ENCODE measurements at regions not wholly inside any gene's neighbourhood (a gene's known extent, or its start where the extent isn't known, plus 50 kb on each side); places are given as distances from the start of the nearest gene placed in this dataset.
"Not testable (repeated sequence)": the region's sequence is repeated elsewhere in the genome, so short reads cannot be mapped to it uniquely, and the experiment has no call there.

DNA sequence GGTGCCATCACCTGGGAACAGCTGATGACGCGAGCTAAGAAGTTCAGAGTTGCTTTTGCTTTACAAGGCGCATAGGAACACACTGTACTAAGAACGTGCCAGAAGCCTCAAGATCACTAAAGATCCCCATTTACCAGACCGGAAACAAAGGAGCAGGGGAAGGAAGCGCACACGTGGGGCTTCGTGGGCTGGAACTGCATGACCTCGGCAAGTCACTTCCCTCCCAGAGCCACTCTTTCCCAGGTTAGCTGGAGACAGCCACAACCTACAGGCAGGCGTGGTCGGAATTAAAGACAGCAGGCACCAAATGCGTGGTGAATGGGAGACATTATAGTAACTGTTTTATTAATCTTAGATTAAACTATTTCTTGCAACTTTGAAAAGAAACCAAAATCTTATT, 154.9 kb upstream of the IQSEC1 start:
- not testable (repeated sequence) for DNase-seq

DNA sequence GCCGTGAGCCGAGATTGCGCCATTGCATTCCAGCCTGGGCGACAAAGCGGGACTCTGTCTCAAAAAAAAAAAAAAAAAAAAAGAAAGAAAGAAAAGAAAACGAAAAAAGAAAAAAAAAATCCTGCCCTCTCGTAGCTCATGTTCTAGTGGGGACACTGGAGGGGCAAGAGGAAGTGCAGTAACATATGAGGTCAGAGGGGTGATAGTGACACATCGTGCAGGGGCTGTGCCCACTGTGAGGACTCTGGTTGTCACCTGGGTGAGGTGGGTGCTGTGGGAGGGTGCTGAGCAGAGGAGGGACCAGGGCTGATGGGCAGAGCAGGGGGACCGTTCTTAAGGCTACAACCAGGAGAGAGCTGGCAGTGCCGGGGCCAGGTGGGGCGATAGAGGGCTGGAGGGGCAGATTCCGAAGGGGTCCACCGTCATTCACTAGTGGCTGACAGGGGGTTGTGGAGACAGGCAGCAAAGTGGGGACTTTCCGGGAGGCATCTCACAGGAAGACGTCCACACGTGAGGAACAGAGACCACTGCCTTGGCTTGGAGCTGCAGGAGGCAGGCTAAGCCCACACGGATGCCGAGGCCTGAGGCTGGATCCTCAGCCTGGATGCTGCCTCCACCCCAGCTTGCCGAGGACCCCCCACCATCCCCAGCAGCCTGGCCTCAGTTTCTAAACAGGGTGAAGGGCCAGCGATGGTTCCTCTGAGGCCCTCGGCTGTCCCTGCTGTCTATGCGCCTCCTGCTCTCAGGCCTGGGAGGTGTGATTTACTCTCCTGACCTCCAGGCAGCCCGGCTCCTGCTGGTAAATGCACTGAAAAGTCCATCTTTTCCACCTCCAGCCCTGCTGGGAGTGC, 154.3 kb upstream of the IQSEC1 start:
- DNase-seq, result no peak

DNA sequence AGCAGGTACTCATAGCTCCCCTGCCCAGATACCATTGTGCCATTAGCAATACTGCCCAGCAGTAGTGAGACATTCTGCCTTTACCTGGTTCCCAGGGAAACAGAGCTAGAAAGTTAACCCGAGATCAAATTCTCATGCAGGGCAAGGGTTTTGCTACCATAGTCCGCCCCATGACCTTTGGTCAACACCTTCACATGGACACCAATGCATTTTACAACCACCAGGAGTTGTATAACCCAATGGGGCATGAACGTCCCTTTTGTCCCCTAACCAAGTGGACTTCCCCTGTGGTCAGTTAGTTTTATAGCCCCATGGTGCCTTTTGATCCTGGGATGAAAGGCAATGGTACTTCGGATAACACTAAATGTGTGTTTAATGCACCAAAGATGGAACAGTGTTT, 151.7 kb upstream of the IQSEC1 start:
- no peak for DNase-seq

DNA sequence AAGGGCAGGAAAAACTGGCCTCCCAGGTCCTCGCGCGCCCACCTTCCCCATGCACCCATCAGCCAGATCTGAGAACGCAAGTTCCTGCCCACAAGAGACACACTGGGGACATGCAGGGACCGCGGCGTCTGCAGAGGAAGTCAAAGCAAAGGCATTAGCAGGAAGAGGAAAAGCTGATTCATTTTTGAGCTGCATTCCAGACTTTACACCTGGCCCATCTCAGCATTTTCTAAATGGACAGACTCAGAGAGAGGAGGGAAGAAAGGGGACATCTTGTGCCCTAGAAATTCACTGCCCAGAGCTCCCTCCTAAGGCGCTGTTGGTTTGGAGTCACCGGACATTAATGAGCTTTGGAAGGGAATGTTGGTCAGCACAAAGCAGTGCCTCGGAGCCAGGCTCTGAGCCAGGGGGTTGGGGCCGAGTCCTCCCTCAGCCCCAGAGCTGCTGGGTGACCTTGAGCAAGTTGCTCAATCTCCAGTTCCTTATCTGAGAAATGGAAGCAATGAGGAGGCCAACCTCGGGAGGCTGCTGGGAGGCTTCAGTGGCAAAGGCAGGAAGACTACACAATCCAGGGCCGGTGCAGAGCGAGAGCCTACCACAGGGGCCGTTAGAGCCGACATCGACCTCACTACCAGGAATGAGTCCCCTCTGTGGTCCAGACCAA, 150.5 kb upstream of the IQSEC1 start:
- no peak for DNase-seq

DNA sequence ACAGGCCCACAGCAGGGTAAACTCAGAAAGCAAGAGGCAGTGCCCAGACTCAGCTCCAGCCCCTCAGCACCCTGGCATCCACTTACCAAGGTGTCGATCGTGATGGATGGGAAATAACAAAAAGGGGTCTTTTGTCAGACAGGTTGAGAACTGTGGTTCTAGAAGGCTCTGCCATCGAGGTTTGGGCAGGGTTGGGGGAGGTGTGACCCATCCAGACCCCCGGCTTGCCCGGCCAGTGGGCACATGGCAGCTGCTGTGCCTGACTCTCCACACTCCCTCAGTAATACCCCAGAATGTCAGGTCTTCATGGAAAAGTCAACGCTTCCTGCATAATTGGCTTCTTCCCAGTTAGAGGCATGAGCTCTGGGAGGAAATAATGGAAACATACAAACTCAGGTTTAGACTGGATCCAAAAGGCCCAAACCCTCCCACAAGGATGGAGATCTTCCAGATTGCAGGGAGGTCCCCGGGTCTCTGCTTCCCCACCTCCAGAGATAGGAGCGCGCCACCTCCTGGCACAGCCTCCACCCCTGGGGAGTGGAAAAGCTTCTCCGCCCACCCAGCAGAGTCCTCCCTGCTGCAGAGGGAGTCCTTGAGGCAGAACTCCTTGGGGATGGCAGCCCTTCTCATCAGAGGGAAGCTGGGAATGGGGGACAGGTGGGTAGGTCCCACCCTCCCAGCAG, 149.8 kb upstream of the IQSEC1 start:
- no peak for DNase-seq

DNA sequence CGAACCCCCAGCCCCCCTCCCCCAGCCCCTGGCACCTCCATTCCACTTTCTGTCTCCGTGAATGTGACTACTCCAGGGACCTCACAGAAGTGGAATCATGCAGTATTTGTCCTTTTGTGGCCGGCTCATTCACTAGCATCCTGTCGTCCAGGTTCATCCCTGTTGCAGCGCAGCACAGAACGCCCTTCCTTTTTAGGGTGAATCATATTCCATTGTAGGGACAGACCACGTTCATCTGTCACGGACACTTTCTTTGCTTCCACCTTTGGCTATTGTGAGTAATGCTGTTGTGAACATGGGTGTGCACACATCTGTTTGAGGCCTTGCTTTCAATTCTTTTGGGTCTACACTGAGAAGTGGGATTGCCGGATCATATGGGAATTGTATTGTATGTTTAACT, 148.9 kb upstream of the IQSEC1 start:
- no peak for DNase-seq

DNA sequence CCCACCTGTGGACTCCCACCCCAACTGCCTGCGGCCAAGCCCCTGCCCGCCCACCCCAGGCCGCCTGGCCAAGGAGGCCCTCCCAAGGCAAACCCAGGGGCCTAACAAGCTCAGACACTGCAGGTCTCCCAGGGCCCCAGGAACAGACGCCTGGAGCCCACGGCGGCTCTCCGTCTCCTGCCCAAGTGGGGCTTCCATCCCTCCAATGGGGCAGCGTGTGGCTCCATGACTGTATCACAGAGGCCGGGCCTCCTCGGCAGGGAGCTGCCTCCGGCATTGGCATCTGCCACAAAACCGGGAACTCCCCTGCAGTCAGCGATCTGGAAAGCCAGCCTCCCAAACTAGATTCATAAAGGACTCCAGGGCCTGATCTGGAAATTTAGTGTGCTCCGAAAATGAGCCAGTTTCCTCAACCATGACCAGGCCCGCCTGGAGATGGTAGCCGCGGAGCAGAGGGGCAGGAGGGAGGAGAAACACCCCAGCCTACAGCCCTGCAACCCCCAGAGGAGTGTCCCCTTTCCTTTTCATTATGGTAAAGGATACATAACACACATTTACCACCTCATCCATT, 148.3 kb upstream of the IQSEC1 start:
- DNase-seq, result no peak

DNA sequence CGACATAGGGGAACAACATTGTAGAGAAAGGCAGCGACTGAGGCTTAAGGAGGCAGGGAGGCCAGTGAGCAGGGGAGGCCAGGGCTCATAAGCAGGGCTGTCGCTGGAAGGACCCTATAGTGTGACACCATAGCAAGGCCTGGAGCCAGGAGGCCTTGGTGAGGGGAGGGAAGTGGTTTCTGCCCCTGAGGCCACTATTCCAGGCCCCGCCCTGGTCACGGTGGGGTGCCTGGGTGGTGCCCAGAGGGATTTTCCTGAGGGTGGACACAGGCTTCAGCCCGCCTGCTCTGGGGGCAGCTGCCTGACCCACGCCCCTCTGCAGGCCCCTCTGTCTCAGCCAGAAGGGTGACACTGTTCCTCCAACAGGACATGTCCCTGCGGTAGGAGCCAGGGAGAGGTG, 147.8 kb upstream of the IQSEC1 start:
- DNase-seq, result no peak

DNA sequence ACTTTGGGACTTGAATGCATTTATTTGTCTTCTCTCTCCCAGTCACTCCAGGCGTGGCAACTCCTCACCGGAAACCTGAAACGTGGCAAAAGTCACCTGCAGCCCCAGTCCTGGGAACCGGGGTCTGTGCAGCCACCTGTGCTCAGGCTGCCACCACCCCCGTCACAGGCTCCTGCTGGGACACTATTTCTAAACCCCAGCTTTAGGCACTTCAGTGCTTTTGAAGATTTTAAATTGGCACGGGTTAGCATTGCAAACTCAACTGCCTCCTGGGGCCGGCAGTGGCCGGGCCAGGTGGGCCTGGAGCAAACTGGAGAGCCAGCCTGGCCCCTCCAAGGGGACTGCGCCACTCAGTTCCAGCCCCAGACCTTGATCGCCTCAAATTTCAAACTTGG, 146.7 kb upstream of the IQSEC1 start:
- no peak for DNase-seq

DNA sequence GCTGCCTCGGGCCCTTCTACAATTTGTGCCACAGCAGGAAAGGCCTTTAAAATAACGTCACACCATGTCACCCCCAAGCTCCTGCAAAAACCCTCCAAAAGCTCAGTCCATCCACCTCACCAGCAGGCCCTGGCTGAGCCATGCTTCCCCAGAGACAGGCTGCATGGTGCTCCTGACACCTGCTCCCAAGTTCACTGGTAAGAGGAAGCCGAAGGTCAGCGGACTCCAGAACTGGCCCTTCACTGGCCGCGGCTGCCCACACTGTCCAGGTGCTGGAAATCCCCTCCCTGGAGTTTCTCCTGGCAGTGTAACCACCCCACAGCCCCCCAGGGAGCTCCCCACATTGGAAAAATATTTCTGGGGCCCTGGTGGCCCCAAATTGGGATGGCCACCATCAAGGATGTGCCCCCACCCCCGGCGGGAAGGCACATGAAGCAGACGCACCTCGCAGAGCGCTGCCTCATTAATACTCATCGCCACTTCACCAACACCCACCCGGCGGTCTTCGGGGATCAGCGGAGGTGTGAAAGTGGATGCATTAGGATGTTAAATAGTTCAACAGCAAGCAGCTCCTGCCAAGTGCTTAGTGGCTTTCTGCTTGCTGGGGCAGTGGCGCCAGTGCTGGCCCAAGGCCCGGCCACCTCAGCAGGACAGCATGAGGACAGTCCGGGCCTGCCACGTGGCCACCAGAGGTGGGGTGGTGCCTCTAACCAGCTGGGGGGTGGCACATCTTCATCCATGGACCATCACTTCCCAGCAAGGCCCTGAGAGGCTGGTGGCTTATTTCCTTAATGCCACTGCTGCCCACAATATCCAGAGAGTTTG, 146.1 kb upstream of the IQSEC1 start:
- peak in 1 of 56 donors; percentile 26 for DNase-seq

DNA sequence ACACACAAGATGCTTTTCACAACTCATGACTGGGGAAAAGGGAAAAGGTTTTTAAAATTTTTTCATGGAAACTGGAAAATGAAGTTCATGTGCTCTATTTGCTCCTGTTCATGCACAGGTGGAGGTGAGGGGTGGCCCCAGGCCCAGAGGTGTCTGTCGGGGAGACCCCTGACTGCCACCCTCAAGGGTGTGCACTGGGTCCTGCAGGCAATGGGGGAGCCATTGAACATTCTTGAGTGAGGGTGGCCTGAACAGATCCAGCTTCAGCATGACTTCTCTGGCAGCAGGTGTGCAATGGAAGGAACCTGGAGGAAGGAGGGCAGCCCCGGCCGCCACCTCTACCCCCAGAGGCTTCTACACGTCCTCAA, 145.3 kb upstream of the IQSEC1 start:
- DNase-seq, result no peak

DNA sequence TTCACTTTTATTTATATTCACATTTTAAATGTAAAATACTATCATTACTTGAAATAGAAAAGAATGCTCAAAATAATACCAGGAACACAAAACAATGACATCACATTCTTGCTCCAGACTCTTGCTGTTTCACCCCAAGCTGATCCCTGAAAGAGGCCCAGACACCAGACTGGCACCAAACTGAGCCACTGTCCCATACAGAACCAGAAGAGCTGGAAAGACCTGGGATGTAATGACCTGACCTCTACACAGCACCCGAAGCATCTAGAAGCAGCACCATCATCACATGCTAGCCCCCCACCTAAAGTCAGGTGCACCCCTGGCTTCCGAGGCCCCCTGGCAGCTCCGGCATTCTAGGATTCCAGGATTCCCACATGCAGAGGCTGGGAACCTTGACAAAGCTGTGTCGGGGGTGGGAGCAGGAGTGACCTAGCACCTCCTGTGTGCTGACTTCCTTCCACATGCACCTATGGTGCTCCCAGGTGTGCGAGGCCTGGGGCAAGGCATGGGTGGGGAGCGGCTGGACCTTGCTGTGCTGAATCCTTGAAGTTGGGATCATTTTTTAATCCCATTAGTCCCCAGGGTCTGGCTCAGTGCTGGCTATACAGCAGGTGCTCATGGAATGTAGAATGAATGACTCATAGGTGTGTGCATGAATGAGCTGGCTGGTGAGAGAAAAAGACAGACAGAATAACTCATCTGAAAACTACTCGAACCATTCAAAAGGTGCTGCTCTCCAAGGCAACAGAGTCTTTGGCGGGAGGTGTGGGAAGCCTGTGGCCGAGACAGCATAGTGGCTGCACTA, 144.7 kb upstream of the IQSEC1 start:
- DNase-seq, result no peak

DNA sequence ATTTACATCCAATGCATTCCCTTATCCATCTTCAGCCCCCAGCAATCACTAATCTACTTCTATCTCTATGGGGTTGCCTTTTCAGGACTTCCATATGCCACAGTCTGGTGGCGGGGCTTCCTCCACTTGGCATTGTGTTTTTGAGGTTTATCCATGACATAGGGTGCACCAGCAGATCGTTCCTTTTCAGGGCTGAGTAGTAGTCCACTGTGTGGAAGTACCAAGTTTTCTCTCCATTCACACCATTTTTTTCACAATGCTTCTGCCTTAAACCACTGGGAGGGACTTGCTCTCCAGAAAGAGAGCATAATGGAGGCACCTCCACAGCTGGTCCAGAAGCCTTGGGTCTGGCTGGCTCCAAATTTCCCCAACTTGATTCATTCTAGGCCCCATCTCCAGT, 144.0 kb upstream of the IQSEC1 start:
- no peak for DNase-seq

DNA sequence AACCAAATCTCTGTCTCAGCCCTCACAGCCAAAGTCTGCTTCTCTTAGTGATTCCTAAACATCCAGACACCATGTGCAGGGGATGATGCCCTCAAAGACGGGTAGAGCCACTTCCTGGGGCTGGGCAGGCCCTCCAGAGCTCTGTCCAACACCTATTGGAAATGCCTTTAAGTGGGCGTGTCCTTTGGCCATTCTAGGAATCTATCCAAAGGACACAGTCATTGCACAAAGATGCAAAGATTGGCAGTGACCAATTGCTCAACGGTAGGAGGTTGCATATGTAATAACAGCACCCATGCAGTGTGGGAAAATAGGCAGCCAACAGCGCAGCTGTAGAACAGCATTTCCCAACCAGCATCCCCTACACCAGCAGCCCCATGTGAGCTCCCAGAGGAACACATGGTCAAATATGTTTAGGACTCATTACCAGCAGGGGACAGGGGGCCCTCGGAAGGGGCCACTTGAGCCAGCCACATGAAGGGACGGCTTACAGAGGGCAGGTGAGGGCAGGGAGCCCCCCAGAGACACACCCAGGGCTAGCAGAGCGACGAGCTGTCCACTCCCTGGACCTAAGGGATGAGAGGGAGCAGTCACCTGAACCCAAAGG, 142.8 kb upstream of the IQSEC1 start:
- no peak for DNase-seq

DNA sequence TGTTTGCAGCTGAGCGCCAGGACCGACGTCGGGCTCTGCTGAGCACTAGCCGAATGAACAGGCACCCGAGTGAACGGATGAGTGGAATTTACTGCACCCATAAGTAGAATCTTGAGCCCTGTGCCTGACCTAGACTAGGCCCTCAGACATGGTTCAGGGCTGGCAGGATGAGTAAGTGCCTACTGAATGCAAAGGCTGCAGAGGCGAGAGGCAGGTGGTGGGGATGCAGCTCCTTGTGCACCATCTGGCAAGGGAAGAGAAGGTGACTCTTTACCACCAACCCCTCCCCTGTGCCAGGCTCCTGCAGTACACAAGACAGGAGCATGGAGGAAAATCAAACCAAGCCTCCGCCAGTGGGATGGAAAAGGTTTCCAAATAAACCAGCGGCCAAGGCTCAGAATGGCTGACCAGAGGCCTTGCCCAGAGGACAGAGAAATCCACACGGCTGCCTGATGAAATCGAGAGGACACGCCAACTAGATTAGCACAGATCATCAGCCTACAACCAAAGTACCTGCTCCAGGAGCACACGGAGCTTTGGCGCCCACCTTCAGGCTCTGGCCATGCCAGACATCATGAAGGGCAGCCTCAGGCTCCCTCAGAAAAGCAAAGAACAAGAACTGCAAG, 141.7 kb upstream of the IQSEC1 start:
- DNase-seq, result no peak

DNA sequence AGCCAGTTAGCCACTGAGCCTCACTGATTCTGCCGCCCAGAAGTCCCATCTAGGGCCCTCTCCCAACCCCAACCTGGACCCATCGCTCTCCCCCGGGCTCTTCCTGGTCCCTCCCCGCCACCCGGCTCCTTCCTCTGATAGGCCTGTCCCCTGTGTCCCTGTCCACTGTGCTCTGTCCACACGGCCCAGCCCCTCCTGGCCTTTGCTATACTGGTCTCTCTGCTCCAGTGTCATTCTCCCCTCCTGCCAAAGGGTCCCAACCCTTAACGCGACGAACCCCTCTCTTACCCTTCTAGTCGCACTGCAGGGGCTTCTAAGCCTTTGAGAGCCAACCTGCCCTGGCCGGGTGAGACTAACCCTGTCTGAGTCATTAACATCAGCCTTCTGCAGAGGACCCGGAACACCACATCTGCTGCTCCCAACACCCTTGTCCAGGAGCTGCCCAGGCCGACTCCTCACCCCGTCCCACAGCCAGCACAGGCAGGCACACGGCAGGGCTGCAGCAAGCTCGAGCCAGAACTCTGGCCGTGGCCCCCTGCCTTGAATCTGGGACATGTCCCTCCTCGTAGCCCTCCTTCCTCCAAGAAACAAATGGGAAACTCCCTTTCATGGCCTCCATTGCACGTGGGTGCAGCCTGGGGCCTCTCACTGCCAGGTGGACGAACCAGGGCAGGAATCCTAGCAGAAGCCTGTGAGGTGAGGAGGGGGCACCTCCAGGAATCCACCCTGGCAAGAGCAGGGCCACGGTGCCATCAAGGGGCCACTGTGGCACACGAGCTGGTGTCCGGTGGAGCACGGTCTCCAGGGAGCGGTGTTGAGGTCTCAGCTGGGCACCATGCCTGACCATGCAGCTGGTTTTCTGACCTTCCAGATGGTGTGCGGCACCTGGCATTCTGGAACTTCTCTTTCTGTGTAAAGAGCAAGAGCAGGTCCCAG, 140.9 kb upstream of the IQSEC1 start:
- no peak for DNase-seq

DNA sequence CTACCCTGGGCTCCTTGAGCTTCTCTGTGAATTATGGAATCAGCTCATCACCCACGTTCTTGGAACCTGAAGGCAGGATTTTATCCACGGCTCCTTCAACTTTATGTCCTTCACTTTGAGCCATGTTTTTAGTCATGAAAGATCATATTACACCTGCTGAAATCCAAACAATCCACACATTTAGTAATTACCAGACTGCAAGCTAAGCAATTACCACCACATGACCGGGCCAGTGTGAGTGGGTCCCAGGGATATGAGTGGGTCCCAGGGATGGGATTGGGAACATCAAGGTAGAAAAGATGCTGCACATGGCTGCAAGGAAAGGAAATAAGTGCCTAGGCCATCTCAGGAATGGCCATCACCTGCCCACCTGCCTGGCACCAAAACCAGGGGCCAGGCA, 140.3 kb upstream of the IQSEC1 start:
- no peak for DNase-seq

DNA sequence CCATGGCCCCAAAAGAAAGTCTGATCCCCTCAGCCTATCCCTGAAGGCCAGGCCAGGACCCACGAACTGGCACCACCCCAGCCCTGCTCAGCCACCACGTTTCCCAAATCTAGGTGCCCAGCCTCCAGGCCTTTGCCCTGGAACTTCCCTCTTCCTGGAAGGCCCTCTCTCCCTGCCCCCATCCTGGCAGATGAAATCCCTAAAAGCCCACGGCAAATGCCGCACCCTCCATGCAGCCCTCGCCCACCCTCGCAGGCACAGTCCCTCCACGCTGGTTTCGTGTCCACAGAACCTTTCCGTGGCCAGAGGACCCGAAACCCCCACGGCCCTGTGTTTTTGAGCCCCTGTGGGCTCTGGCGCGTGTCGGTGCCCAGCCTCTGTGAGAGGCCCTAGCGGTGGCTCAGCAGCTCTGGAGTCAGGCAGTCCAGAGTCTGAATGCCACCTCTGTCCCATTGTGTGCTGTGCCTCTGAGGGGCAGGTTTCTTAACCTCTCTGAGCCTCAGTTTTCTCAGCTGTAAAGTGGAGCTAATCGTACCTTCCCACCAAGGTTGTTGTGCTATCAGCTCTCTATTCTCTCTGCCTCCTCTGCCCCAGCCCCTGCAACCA, 138.5 kb upstream of the IQSEC1 start:
- DNase-seq, result no peak

Data from nucleus accumbens (tissue), 56 donors.